Esophagus (tissue), 2 donors: ENCODE measurements at regions not wholly inside any gene's neighbourhood (a gene's known extent, or its start where the extent isn't known, plus 50 kb on each side); places are given as distances from the start of the nearest gene placed in this dataset.

ENCODE experiments used
- H3K27ac ChIP-seq, 2 donors: one replicate each; pipeline ENCODE4 v1.5.1; 2013; ENCODE audit warnings: low read depth in 2 of 2, mild to moderate bottlenecking in 2 of 2, inconsistent platforms in 1 of 2, low read length in 1 of 2, moderate library complexity in 1 of 2
- H3K27me3 ChIP-seq, 2 donors: one replicate each; pipeline ENCODE4 v1.6.1; 2013; ENCODE audit warnings: low read length in 2 of 2, control low read depth in 1 of 2, mild to moderate bottlenecking in 1 of 2; ENCODE audit not compliant: insufficient read depth in 2 of 2, control insufficient read depth in 1 of 2
- H3K36me3 ChIP-seq, 2 donors: one replicate each; pipeline ENCODE4 v1.6.1; 2013; ENCODE audit warnings: low read length in 1 of 2; ENCODE audit not compliant: control insufficient read depth in 2 of 2, insufficient read depth in 2 of 2
- H3K4me1 ChIP-seq, 2 donors: one replicate each; pipeline ENCODE4 v1.6.1; 2013; ENCODE audit warnings: low read length in 1 of 2; ENCODE audit not compliant: control insufficient read depth in 2 of 2, insufficient read depth in 2 of 2
- H3K4me3 ChIP-seq, 2 donors: one replicate each; pipeline ENCODE4 v1.5.1; 2013; ENCODE audit warnings: low read length in 2 of 2, mild to moderate bottlenecking in 2 of 2, low read depth in 1 of 2, moderate library complexity in 1 of 2
- H3K9me3 ChIP-seq, 2 donors: one replicate each; pipeline ENCODE4 v1.6.1; 2013; ENCODE audit warnings: mild to moderate bottlenecking in 2 of 2, low read depth in 1 of 2, low read length in 1 of 2, moderate library complexity in 1 of 2; ENCODE audit not compliant: control insufficient read depth in 2 of 2, insufficient read depth in 1 of 2
- WGBS, 2 donors: extraction: QIAGEN DNeasy Blood & Tissue Kit; methylation state at CpG; one replicate each; pipeline ENCODE4 v1.1.7; 2013; 5-methylcytosine and 5-hydroxymethylcytosine counted together
- donor health status: healthy with polysubstance abuse.
- donor health status: Bipolar disorder and iron deficiency.

DNA sequence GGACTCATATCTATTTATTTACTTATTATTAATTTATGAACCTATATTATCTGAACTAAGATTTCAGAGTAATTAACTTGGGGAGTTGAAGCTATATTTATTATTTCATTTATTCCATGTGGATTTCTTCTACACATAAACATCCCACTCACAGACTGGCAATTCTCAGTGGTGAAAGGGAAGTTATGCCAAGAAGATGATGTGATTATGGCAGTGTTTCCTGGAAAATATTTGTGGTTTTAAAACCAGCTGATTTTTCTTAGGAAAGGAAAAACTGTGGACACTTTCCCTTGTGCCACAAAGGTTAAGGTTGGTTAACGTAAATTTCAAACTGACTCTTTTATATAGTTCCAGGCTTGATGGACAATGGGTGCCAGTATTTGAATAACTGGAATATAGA is 513.1 kb downstream of the SLITRK6 start:
- Histone ChIP-seq H3K4me1 (no peaks in the 10 kb centered on the region), H3K27me3 (peaks cover 0 to 2% of the 10 kb centered on the region in 2 donors), H3K27ac (no peak overlapping the region), H3K36me3 (no peaks in the 10 kb centered on the region), H3K4me3 (no peak overlapping the region), H3K9me3 (no peaks in the 10 kb centered on the region)
- 84 to 85% methylated on average over 1 of the region's 1 CpG for WGBS, 2 donors

DNA sequence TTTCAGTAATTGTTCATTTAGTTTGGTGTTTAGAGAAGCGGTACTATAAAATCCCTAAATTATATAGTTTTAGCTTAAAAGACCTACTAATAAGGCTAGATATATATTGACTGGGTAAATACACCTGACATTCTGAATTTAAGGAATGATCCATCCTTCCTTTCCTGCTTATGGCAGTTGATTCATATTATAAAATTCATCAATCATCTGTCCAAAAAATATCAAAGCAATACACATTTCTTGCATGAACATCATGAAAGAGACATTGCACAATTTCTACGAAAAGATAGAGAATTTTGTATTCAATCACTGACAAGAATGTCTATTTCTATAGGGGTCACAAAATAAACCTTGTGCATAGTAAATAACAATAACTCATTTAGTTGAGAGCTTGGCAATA is 514.9 kb downstream of the SLITRK6 start:
- WGBS, 2 donors, result 85 to 87% methylated on average over 2 of the region's 2 CpGs
- no peaks in the 10 kb centered on the region for H3K36me3 ChIP-seq
- no peak overlapping the region for H3K27ac ChIP-seq
- H3K4me1 ChIP-seq, result no peaks in the 10 kb centered on the region
- no peaks in the 10 kb centered on the region for H3K9me3 ChIP-seq
- peaks cover 0 to 2% of the 10 kb centered on the region in 2 donors for H3K27me3 ChIP-seq
- no peak overlapping the region for H3K4me3 ChIP-seq

DNA sequence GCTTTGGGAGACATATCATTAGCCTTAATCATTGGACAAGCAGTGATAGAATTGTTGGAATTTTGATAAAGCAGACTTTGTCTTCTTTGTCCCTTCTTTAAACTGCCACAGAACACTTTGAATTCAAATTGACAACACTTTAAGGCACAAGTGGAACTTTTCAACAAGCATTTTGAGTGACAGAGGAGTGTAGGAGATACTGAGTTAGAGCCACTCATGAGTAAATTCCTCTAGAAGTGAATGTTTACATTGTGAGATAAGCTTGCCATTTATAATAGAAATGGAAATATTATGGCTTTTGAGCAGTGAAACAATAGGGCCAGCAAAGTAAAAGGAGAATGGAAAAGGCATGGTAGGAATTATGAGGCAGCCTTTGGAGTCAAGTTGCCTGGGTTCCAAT is 515.8 kb downstream of the SLITRK6 start:
- no peak overlapping the region for H3K4me3 ChIP-seq
- H3K27me3 ChIP-seq, result no peaks in the 10 kb centered on the region
- H3K36me3 ChIP-seq, result no peaks in the 10 kb centered on the region

DNA sequence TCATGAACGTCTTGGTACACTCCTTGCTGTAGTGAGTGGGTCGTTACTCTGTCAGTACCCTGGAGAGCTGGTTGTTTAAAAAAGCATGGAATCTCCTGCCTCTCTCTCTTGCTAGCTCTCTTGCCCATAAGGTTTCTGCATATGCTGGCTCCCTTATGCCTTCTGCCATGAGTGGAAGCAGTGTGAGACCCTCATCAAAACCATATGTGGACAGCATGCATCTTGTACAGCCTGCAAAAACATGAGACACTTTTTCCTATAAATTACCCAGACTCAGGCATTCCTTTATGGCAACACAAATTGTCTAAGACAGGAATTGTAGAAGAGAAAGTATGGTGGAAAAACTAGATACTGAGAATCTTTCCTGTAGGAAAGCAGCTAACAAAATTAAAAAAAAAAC is 516.3 kb downstream of the SLITRK6 start:
- WGBS, 2 donors, result 85 to 87% methylated on average over 2 of the region's 2 CpGs

More for the DNA sequence above, 515.8 kb downstream of the SLITRK6 start:
- Histone ChIP-seq H3K9me3 (no peaks in the 10 kb centered on the region), H3K4me1 (no peaks in the 10 kb centered on the region), H3K27ac (no peak overlapping the region)

DNA sequence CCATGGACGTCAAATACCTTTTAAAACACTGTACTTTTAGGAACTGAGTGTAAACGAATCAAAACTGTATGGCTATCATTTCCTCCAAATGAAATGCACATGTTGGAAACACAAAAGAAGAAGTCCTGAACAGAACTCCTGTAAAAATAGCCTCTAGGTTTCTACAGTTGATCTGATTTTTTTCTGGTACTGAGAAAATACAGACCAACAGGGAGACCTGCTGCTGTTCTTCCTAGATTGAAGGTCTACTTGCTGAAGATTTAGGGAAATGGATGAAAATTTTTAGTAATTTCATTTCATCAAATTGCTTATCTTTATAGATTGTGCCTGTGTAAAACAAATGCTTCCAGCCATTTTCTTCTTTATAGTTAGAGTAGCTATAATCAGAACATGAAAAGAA is 520.4 kb downstream of the SLITRK6 start:
- Histone ChIP-seq H3K4me1 (no peaks in the 10 kb centered on the region), H3K9me3 (no peaks in the 10 kb centered on the region), H3K36me3 (no peaks in the 10 kb centered on the region), H3K27ac (no peak overlapping the region), H3K4me3 (no peak overlapping the region), H3K27me3 (no peaks in the 10 kb centered on the region)
- 45 to 56% methylated on average over 2 of the region's 2 CpGs for WGBS, 2 donors

More for the DNA sequence above, 516.3 kb downstream of the SLITRK6 start:
- H3K27ac ChIP-seq, result no peak overlapping the region
- no peaks in the 10 kb centered on the region for H3K9me3 ChIP-seq
- no peaks in the 10 kb centered on the region for H3K36me3 ChIP-seq
- no peaks in the 10 kb centered on the region for H3K27me3 ChIP-seq
- no peak overlapping the region for H3K4me3 ChIP-seq
- H3K4me1 ChIP-seq, result no peaks in the 10 kb centered on the region

DNA sequence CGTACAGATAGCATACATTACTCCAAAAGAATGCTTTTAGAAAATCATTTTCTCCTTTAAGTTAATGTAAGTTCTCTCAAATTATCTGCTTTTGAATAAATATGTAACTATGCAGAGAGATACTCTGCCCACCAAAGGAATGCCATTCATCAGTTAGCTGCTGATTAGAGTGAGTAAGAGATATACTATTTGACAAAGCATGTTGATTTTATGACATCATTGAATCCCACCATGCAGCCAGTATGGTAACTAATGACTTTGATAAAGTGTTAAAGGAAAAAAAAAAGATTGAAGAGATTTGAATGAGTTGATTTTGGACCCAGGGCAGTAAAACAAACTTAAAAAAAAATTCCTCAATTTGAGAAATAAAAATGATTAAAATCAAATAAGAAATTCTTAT is 521.5 kb downstream of the SLITRK6 start:
- no peaks in the 10 kb centered on the region for H3K4me1 ChIP-seq
- H3K9me3 ChIP-seq, result no peaks in the 10 kb centered on the region
- no peaks in the 10 kb centered on the region for H3K36me3 ChIP-seq
- H3K4me3 ChIP-seq, result no peak overlapping the region
- H3K27me3 ChIP-seq, result no peaks in the 10 kb centered on the region
- 56 to 65% methylated on average over 1 of the region's 1 CpG for WGBS, 2 donors
- H3K27ac ChIP-seq, result no peak overlapping the region

DNA sequence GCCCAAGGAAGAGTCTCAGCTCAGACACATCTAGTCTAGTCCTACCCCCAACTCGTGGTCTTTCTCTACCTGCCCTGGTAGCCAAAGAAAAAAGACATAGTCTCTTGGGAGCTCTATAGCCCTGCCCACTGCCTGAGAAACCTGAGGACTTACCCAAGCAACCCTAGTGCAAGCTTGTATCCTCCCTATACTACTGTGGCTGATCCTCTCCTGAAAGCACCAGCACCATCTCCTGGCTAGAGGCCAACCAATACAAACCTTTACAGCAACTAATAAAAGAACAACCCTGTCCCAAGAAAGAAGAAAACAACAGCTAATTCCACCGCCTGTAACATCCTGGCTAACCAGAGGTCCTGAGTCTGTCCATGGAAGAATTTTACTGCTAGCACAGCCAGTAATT is 532.4 kb downstream of the SLITRK6 start:
- 72 to 81% methylated on average over 2 of the region's 2 CpGs for WGBS, 2 donors
- no peaks in the 10 kb centered on the region for H3K36me3 ChIP-seq
- H3K27me3 ChIP-seq, result no peaks in the 10 kb centered on the region
- no peaks in the 10 kb centered on the region for H3K4me1 ChIP-seq
- H3K27ac ChIP-seq, result no peak overlapping the region
- H3K9me3 ChIP-seq, result no peaks in the 10 kb centered on the region
- no peak overlapping the region for H3K4me3 ChIP-seq

DNA sequence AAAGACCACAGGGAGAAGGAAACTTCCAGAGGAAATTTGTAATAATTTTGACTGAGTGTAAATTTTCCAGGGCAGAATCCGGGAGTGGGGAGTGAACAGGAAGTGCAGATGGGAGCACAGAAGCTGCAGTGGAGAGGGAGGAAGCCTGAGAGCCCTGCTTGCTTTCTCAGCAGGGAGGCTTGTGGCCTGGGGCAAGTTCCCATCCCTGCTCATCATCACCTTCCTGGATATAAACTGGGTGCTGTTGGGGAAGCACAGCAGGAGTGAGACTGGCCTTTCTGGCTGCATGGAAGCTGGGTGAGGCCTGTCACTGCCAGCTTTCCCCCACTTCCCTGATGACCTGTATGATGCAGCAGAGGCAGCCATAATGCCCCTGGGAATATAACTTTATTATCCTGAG is 532.9 kb downstream of the SLITRK6 start:
- 37 to 47% methylated on average over 1 of the region's 1 CpG for WGBS, 2 donors
- Histone ChIP-seq H3K27me3 (no peaks in the 10 kb centered on the region), H3K27ac (no peak overlapping the region), H3K4me1 (no peaks in the 10 kb centered on the region), H3K36me3 (no peaks in the 10 kb centered on the region), H3K9me3 (no peaks in the 10 kb centered on the region), H3K4me3 (no peak overlapping the region)

DNA sequence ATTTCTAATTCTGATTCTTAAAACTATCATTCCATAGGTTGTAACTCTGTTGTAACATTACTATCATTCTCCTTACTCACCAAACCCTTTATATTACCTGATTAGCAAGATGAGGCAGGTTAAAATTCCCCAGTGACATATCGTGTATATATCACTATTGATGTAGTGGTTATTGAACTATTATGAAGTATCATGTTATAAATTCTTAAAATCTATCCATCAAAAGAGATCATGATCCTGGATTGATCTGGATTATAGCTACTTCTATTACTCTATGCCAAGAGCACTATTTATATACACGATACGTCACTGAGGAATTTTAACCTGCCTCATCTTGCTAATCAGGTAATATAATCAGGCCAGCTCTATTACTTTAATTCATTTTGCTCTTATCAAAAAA is 533.9 kb downstream of the SLITRK6 start:
- H3K27me3 ChIP-seq, result no peaks in the 10 kb centered on the region
- no peak overlapping the region for H3K4me3 ChIP-seq
- H3K36me3 ChIP-seq, result no peaks in the 10 kb centered on the region
- WGBS, 2 donors, result 56 to 63% methylated on average over 3 of the region's 3 CpGs
- no peak overlapping the region for H3K27ac ChIP-seq
- no peaks in the 10 kb centered on the region for H3K9me3 ChIP-seq
- H3K4me1 ChIP-seq, result no peaks in the 10 kb centered on the region

DNA sequence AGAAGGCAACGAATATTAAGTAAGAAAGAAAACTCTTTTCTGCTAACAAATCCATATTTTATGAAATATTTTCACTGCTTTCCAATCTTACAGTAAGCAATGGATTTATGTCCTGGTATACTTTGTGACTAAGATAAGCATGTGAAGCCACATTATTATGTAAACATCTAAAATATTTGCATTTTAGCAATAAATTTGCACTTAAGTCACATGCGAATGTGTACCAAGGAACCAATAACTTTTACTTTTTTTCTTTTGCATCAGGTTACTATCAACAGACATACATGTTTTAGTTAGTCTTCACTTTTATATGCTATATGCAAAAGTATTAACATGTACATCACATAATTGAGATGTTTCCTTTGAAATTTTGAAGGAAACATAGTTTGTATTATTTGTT is 536.7 kb downstream of the SLITRK6 start:
- WGBS, 2 donors, result 79 to 83% methylated on average over 2 of the region's 2 CpGs

More for the DNA sequence above, 536.7 kb downstream of the SLITRK6 start:
- H3K9me3 ChIP-seq, result no peaks in the 10 kb centered on the region
- no peaks in the 10 kb centered on the region for H3K4me1 ChIP-seq
- H3K27ac ChIP-seq, result no peak overlapping the region
- no peaks in the 10 kb centered on the region for H3K36me3 ChIP-seq
- no peaks in the 10 kb centered on the region for H3K27me3 ChIP-seq
- H3K4me3 ChIP-seq, result no peak overlapping the region
